H1 (cell line): ENCODE measurements at regions not wholly inside any gene's neighbourhood (a gene's known extent, or its start where the extent isn't known, plus 50 kb on each side); places are given as distances from the start of the nearest gene placed in this dataset.

Experiments used
- CTCF ChIA-PET: fragments of 300-600 bp; sonication (Branson Sonifier 250); formaldehyde crosslinking; loops from one replicate; lab custom pipeline; 2021; ENCODE audit not compliant: partially characterized antibody; lab: Charles Lee
- POLR2A ChIA-PET: fragments of 300-600 bp; sonication (Branson Sonifier 250); formaldehyde crosslinking; loops from one replicate; lab custom pipeline; 2021; ENCODE audit warnings: inconsistent platforms; ENCODE audit not compliant: partially characterized antibody; lab: Charles Lee
- DNase-seq, 2 experiments: peaks; one replicate each; pipeline versions ENCODE4 v3.0.0 to v3.0.0-alpha.2; 2010 to 2022; ENCODE audit warnings: low spot score in 2 of 2, low read depth in 1 of 2, mixed read lengths in 1 of 2
- FAIRE-seq: peaks from 2 replicates; lab custom pipeline; 2011; peaks lifted over from hg19 to GRCh38; lab: Jason Lieb, UNC
- H2AFZ ChIP-seq: 2 replicates; pipeline ENCODE4 v1.8.1; 2012; ENCODE audit warnings: low read length, inconsistent platforms
- H2AK5ac ChIP-seq: 2 replicates; pipeline ENCODE4 v1.6.1; 2013; ENCODE audit warnings: low read depth, low read length
- H2BK120ac ChIP-seq: replicated peaks from 2 replicates; pipeline ENCODE3; 2013; ENCODE audit warnings: low read depth, low read length, inconsistent platforms
- H2BK12ac ChIP-seq: 2 replicates; pipeline ENCODE4 v1.6.1; 2013; ENCODE audit warnings: low read depth, low read length
- H2BK15ac ChIP-seq: 2 replicates; pipeline ENCODE4 v1.6.1; 2013; ENCODE audit warnings: low read length
- H2BK20ac ChIP-seq: 2 replicates; pipeline ENCODE4 v1.6.1; 2013; ENCODE audit warnings: low read length
- H2BK5ac ChIP-seq: 2 replicates; pipeline ENCODE4 v1.6.1; 2013; ENCODE audit warnings: low read depth, low read length
- H3K14ac ChIP-seq: 2 replicates; pipeline ENCODE4 v1.6.1; 2013; ENCODE audit warnings: inconsistent platforms; ENCODE audit not compliant: insufficient read length
- H3K18ac ChIP-seq: 2 replicates; pipeline ENCODE4 v1.6.1; 2013; ENCODE audit warnings: low read length; ENCODE audit errors: extremely low read depth
- H3K23ac ChIP-seq: 2 replicates; pipeline ENCODE4 v1.6.1; 2013; ENCODE audit warnings: inconsistent platforms; ENCODE audit not compliant: insufficient read length
- H3K23me2 ChIP-seq: 2 replicates; pipeline ENCODE4 v1.6.1; 2013; ENCODE audit warnings: low read depth, low read length
- H3K27ac ChIP-seq: 2 replicates; pipeline ENCODE4 v1.6.1; 2011; ENCODE audit warnings: low read depth, low read length, inconsistent platforms
- H3K27me3 ChIP-seq, 4 experiments: replicated peaks in 1 of 4; 1 replicate in 1 of 4; 2 replicates in 3 of 4; pipeline versions ENCODE4 v1.6.1 to v1.8.1; 2011 to 2013; ENCODE audit warnings: low read length in 3 of 4, mild to moderate bottlenecking in 3 of 4, inconsistent platforms in 2 of 4, mixed read lengths in 2 of 4, moderate library complexity in 1 of 4; ENCODE audit not compliant: control insufficient read depth in 3 of 4, insufficient read depth in 3 of 4; ENCODE audit errors: extremely low read depth in 1 of 4
- H3K36me3 ChIP-seq, 4 experiments: 2 replicates each; pipeline versions ENCODE4 v1.6.1 to v1.8.1; 2011 to 2013; ENCODE audit warnings: mild to moderate bottlenecking in 4 of 4, low read length in 3 of 4, moderate library complexity in 2 of 4, control low read depth in 1 of 4, inconsistent platforms in 1 of 4; ENCODE audit not compliant: insufficient read depth in 4 of 4, control insufficient read depth in 2 of 4
- H3K4ac ChIP-seq: replicated peaks from 2 replicates; pipeline ENCODE3; 2013; ENCODE audit warnings: low read length, low read depth, mixed read lengths, inconsistent platforms; ENCODE audit not compliant: insufficient read length
- H3K4me1 ChIP-seq, 4 experiments: replicated peaks in 1 of 4; 1 replicate in 1 of 4; 2 replicates in 3 of 4; pipeline versions ENCODE4 v1.6.1 to v1.8.1; 2011 to 2013; ENCODE audit warnings: low read length in 3 of 4, inconsistent platforms in 2 of 4, mixed read lengths in 1 of 4; ENCODE audit not compliant: insufficient read depth in 4 of 4, control insufficient read depth in 3 of 4
- H3K4me2 ChIP-seq, 2 experiments: 2 replicates each; pipeline versions ENCODE4 v1.6.1 to v1.8.1; 2011 to 2013; ENCODE audit warnings: low read depth in 2 of 2, low read length in 2 of 2, control low read depth in 1 of 2, inconsistent platforms in 1 of 2, mild to moderate bottlenecking in 1 of 2; ENCODE audit not compliant: insufficient read depth in 1 of 2
- H3K4me3 ChIP-seq, 4 experiments: fragments of 200-600, 300-600 bp in 1 of 4; sonication (generic), shearing (Covaris generic), sonication (Bioruptor Twin) in 1 of 4; 2 replicates each; pipeline versions ENCODE4 v1.5.1 to v1.8.1; 2011 to 2016; ENCODE audit warnings: low read length in 4 of 4, low read depth in 3 of 4, control low read depth in 2 of 4, inconsistent platforms in 2 of 4, mild to moderate bottlenecking in 2 of 4, mixed read lengths in 1 of 4, moderate library complexity in 1 of 4; ENCODE audit not compliant: insufficient read depth in 2 of 4; ENCODE audit errors: extremely low read depth in 1 of 4
- H3K56ac ChIP-seq: replicated peaks from 2 replicates; pipeline ENCODE3; 2013; ENCODE audit warnings: low read depth, mild to moderate bottlenecking, mixed read lengths, low read length, inconsistent platforms; ENCODE audit not compliant: insufficient read length
- H3K79me1 ChIP-seq: 2 replicates; pipeline ENCODE4 v1.6.1; 2013; ENCODE audit warnings: low read depth, low read length, control low read depth
- H3K79me2 ChIP-seq, 2 experiments: 2 replicates each; pipeline versions ENCODE4 v1.6.1 to v1.8.1; 2012 to 2013; ENCODE audit warnings: low read length in 2 of 2, mild to moderate bottlenecking in 2 of 2, inconsistent platforms in 1 of 2; ENCODE audit not compliant: insufficient read depth in 2 of 2, control insufficient read depth in 1 of 2
- H3K9ac ChIP-seq, 4 experiments: replicated peaks in 1 of 4; 1 replicate in 1 of 4; 2 replicates in 3 of 4; pipeline versions ENCODE4 v1.6.1 to v1.8.1; 2011 to 2013; ENCODE audit warnings: low read depth in 3 of 4, low read length in 3 of 4, control low read depth in 2 of 4, mild to moderate bottlenecking in 2 of 4, moderate library complexity in 2 of 4, inconsistent platforms in 1 of 4; ENCODE audit errors: extremely low read depth in 1 of 4
- H3K9me3 ChIP-seq, 2 experiments: 2 replicates each; pipeline versions ENCODE4 v1.6.1 to v1.8.1; 2012 to 2013; ENCODE audit warnings: mild to moderate bottlenecking in 2 of 2, moderate library complexity in 2 of 2, control low read depth in 1 of 2, inconsistent platforms in 1 of 2, low read depth in 1 of 2, low read length in 1 of 2, mixed read lengths in 1 of 2; ENCODE audit not compliant: insufficient read depth in 2 of 2
- H4K20me1 ChIP-seq, 2 experiments: replicated peaks in 1 of 2; 2 replicates each; pipeline versions ENCODE3 to v1.8.1; 2011 to 2013; ENCODE audit warnings: inconsistent platforms in 2 of 2, low read length in 2 of 2, mild to moderate bottlenecking in 1 of 2; ENCODE audit not compliant: insufficient read depth in 2 of 2, control insufficient read depth in 1 of 2
- H4K5ac ChIP-seq: 2 replicates; pipeline ENCODE4 v1.6.1; 2013; ENCODE audit warnings: low read length, low read depth, mixed read lengths, inconsistent platforms; ENCODE audit not compliant: insufficient read length
- H4K8ac ChIP-seq: 2 replicates; pipeline ENCODE4 v1.8.0; 2013; ENCODE audit warnings: mild to moderate bottlenecking, moderate library complexity, low read length, inconsistent platforms; ENCODE audit not compliant: insufficient read depth; ENCODE audit errors: extremely low read depth
- H4K91ac ChIP-seq: replicated peaks from 2 replicates; pipeline ENCODE3; 2013; ENCODE audit warnings: low read length, mixed read lengths, inconsistent platforms; ENCODE audit not compliant: insufficient read length
- SAP30 ChIP-seq: fragments of 300-600 bp; sonication (generic); IDR thresholded peaks from 2 replicates; pipeline ENCODE4 v1.7.1; 2012; ENCODE audit warnings: low read length, moderate library complexity, mild to moderate bottlenecking, inconsistent platforms; ENCODE audit not compliant: insufficient read depth, insufficient replicate concordance
- SUZ12 ChIP-seq: fragments of 200-600 bp; sonication (generic); IDR thresholded peaks from 2 replicates; pipeline ENCODE4 v1.6.1; 2012; ENCODE audit warnings: mild to moderate bottlenecking, inconsistent platforms, low read length, moderate library complexity, mixed read lengths
- ZNF274 ChIP-seq: IDR thresholded peaks from 2 replicates; pipeline ENCODE4 v1.7.0; 2012; ENCODE audit warnings: low read length, borderline replicate concordance; ENCODE audit errors: extremely low read depth
- WGBS, 2 experiments: shearing (Covaris generic) in 1 of 2; methylation state at CpG; one replicate each; pipeline versions ENCODE4 v1.1.6 to v1.1.7; 2013 to 2015; ENCODE audit warnings: low lambda C conversion rate in 2 of 2, mixed read lengths in 2 of 2, inconsistent platforms in 1 of 2, low coverage in 1 of 2, missing lambda C conversion rate in 1 of 2; ENCODE audit not compliant: insufficient replicate concordance in 2 of 2, insufficient coverage in 1 of 2, insufficient read length in 1 of 2; ENCODE audit errors: extremely low coverage in 1 of 2, missing lambda C conversion rate in 1 of 2; 5-methylcytosine and 5-hydroxymethylcytosine counted together
- TF ChIP-seq, protein P1 (sequence below), 3 experiments: IDR thresholded peaks; 1 replicate in 2 of 3; 2 replicates in 1 of 3; pipeline versions ENCODE4 v1.5.1 to v1.6.1; 2011; ENCODE audit warnings: low read length in 3 of 3, mild to moderate bottlenecking in 3 of 3, inconsistent platforms in 2 of 3, low read depth in 1 of 3, moderate library complexity in 1 of 3; ENCODE audit not compliant: insufficient read depth in 1 of 3; ENCODE audit errors: control extremely low read depth in 1 of 3
- TF ChIP-seq, protein P2 (sequence below): IDR thresholded peaks from 2 replicates; pipeline ENCODE4 v1.6.1; 2012; ENCODE audit warnings: low read length, inconsistent platforms
- TF ChIP-seq, protein P3 (sequence below): IDR thresholded peaks from 2 replicates; pipeline ENCODE4 v1.6.1; 2012; ENCODE audit warnings: inconsistent platforms

DNA sequence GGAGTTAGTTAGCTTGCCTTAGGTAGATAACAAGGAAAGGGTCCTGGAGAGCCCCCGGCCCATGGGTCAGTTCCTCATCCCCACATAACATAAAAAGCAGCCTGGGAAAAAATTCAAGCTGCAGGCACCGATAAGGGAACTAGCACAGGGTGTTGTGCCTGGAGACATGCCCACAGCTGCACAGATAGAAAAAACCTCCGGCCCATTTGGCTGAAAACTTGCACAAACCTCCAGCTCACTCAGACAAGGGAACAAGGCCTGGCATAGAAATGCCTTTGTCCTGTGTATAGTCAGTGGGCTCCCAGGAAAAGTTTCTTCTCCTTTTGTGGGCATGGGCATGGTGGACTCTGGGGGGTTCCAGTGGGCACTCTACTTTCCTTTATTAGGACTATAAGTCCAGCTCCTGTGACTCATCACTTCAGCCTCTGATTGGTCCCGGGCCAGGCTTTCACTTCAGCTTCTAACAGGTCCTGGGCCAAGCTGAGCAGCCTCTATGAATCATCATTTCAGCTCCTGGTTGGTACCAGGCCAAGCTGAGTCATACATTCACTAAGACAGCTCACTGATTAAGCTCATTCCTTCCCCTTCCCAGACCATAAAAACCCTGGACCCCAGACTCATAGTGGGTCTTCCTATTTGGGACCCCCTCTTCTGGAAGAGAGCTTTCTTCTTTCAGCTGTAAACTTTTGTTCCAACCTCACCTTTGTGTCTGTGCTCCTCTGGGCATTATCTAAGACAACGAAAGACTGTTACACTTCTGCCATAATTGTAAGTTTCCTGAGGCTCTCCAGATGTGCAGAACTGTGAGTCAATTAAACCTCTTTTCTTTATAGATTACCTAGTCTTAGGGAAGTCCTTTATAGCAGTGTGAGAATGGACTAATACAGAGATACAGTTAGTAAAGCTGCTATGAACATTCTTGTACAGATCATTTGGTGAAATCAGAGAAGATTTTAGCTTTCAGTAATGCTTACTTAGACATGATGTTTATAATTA is 348.0 kb upstream of the DPPA4 start:
- CTCF ChIA-PET, result interaction anchor here (1.3 to 1.4 kb wide), 2 partner anchors 15 to 118 kb away, joined by 3 to 4 read pairs; no protein-coding TSS in a partner anchor
- no peak for TF ChIP-seq SUZ12
- TF ChIP-seq, protein P1, sequence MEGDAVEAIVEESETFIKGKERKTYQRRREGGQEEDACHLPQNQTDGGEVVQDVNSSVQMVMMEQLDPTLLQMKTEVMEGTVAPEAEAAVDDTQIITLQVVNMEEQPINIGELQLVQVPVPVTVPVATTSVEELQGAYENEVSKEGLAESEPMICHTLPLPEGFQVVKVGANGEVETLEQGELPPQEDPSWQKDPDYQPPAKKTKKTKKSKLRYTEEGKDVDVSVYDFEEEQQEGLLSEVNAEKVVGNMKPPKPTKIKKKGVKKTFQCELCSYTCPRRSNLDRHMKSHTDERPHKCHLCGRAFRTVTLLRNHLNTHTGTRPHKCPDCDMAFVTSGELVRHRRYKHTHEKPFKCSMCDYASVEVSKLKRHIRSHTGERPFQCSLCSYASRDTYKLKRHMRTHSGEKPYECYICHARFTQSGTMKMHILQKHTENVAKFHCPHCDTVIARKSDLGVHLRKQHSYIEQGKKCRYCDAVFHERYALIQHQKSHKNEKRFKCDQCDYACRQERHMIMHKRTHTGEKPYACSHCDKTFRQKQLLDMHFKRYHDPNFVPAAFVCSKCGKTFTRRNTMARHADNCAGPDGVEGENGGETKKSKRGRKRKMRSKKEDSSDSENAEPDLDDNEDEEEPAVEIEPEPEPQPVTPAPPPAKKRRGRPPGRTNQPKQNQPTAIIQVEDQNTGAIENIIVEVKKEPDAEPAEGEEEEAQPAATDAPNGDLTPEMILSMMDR (IDR thresholded peaks at IDR 0.05; ENCODE audit: control extremely low read depth in 1 of 3, insufficient read depth in 1 of 3, low read depth in 1 of 3, low read length in 3 of 3), result no peak
- TF ChIP-seq, protein P2, sequence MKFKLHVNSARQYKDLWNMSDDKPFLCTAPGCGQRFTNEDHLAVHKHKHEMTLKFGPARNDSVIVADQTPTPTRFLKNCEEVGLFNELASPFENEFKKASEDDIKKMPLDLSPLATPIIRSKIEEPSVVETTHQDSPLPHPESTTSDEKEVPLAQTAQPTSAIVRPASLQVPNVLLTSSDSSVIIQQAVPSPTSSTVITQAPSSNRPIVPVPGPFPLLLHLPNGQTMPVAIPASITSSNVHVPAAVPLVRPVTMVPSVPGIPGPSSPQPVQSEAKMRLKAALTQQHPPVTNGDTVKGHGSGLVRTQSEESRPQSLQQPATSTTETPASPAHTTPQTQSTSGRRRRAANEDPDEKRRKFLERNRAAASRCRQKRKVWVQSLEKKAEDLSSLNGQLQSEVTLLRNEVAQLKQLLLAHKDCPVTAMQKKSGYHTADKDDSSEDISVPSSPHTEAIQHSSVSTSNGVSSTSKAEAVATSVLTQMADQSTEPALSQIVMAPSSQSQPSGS, result no peak
- no peak for TF ChIP-seq ZNF274
- no peak for TF ChIP-seq SAP30
- TF ChIP-seq, protein P3, sequence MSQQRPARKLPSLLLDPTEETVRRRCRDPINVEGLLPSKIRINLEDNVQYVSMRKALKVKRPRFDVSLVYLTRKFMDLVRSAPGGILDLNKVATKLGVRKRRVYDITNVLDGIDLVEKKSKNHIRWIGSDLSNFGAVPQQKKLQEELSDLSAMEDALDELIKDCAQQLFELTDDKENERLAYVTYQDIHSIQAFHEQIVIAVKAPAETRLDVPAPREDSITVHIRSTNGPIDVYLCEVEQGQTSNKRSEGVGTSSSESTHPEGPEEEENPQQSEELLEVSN, result no peak

More for the DNA sequence above, 348.0 kb upstream of the DPPA4 start:
- Histone ChIP-seq H4K8ac (no peak overlapping the region), H3K4me1 (no peaks in the 10 kb centered on the region), H3K9me3 (no peaks in the 10 kb centered on the region), H3K23ac (no peak overlapping the region), H3K79me2 (no peaks in the 10 kb centered on the region), H3K9ac (no peak overlapping the region), H3K56ac (no peak overlapping the region), H2BK20ac (no peak overlapping the region), H3K23me2 (no peaks in the 10 kb centered on the region), H3K79me1 (no peaks in the 10 kb centered on the region), H3K36me3 (no peaks in the 10 kb centered on the region), H4K5ac (no peak overlapping the region), H2AFZ (no peak overlapping the region), H2BK15ac (no peak overlapping the region), H2BK5ac (no peak overlapping the region), H3K14ac (no peak overlapping the region), H2AK5ac (no peak overlapping the region), H2BK120ac (no peak overlapping the region), H3K27me3 (no peaks in the 10 kb centered on the region), H2BK12ac (no peak overlapping the region), H3K4me2 (no peak overlapping the region), H3K27ac (no peak overlapping the region), H4K20me1 (no peaks in the 10 kb centered on the region), H3K4me3 (no peak overlapping the region), H3K18ac (no peak overlapping the region), H3K4ac (no peak overlapping the region), H4K91ac (no peak overlapping the region)
- FAIRE-seq (no peak), DNase-seq (no peak)
- POLR2A ChIA-PET, result no interaction called here
- 89% methylated on average over 5 of the region's 5 CpGs; no CpG with 5 or more reads in 1 of the 2 experiments for WGBS, 2 experiments
